ENCODE measurements at regions not wholly inside any gene's neighbourhood (a gene's known extent, or its start where the extent isn't known, plus 50 kb on each side); places are given as distances from the start of the nearest gene placed in this dataset.

DNA sequence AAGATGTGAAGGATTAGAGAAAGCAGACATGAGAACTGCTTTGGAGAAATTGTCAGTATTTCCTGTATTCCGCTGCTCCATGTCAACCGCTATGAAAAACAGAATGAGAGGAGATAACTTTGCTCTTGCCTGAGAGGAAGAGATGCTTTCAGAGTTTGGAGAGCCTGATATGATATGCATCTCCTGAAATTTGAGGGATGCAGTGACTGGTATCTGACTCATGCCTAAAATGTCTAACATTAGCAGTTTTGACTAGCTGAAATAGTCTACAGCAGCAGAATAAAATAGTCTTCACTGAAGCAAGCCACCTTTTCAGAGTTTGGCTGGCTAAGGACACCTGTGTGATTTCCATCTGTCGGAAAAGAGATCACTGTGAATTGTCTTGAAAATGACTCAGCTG, 165.8 kb upstream of the LRRC7 start:
- Histone ChIP-seq H3K79me2 (replicated peaks; ENCODE audit: insufficient read depth, low read length) (no peaks in the 10 kb centered on the region), H3K36me3 (ENCODE audit: insufficient read depth, low read length) (no peaks in the 10 kb centered on the region), H3K27me3 (ENCODE audit: insufficient read depth, low read depth, low read length) (no peaks in the 10 kb centered on the region), H2AFZ (ENCODE audit: low read depth, low read length) (no peak overlapping the region), H3K9me2 (ENCODE audit: insufficient read depth, low read length) (peaks cover 5% of the 10 kb centered on the region), H3K4me3 (ENCODE audit: low read length) (no peak overlapping the region), H4K20me1 (ENCODE audit: insufficient read depth) (no peaks in the 10 kb centered on the region), H3K27ac (ENCODE audit: low read length) (no peak overlapping the region), H3K9me3 (ENCODE audit: low read length) (no peaks in the 10 kb centered on the region), H3F3A (ENCODE audit: insufficient read depth, low read length, poor library complexity, severe bottlenecking) (no peaks in the 10 kb centered on the region), H3K4me2 (ENCODE audit: low read length) (no peak overlapping the region), H3K9ac (ENCODE audit: low read length) (no peak overlapping the region)
- TF ChIP-seq, protein P1, sequence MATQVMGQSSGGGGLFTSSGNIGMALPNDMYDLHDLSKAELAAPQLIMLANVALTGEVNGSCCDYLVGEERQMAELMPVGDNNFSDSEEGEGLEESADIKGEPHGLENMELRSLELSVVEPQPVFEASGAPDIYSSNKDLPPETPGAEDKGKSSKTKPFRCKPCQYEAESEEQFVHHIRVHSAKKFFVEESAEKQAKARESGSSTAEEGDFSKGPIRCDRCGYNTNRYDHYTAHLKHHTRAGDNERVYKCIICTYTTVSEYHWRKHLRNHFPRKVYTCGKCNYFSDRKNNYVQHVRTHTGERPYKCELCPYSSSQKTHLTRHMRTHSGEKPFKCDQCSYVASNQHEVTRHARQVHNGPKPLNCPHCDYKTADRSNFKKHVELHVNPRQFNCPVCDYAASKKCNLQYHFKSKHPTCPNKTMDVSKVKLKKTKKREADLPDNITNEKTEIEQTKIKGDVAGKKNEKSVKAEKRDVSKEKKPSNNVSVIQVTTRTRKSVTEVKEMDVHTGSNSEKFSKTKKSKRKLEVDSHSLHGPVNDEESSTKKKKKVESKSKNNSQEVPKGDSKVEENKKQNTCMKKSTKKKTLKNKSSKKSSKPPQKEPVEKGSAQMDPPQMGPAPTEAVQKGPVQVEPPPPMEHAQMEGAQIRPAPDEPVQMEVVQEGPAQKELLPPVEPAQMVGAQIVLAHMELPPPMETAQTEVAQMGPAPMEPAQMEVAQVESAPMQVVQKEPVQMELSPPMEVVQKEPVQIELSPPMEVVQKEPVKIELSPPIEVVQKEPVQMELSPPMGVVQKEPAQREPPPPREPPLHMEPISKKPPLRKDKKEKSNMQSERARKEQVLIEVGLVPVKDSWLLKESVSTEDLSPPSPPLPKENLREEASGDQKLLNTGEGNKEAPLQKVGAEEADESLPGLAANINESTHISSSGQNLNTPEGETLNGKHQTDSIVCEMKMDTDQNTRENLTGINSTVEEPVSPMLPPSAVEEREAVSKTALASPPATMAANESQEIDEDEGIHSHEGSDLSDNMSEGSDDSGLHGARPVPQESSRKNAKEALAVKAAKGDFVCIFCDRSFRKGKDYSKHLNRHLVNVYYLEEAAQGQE (IDR thresholded peaks at IDR 0.05; ENCODE audit: borderline replicate concordance): no peak
- TF ChIP-seq MXI1 (conservative IDR thresholded peaks at IDR 0.05; ENCODE audit: poor library complexity, severe bottlenecking): no peak
- no peak for TF ChIP-seq RAD21 (conservative IDR thresholded peaks at IDR 0.05)
- TF ChIP-seq, protein P2, sequence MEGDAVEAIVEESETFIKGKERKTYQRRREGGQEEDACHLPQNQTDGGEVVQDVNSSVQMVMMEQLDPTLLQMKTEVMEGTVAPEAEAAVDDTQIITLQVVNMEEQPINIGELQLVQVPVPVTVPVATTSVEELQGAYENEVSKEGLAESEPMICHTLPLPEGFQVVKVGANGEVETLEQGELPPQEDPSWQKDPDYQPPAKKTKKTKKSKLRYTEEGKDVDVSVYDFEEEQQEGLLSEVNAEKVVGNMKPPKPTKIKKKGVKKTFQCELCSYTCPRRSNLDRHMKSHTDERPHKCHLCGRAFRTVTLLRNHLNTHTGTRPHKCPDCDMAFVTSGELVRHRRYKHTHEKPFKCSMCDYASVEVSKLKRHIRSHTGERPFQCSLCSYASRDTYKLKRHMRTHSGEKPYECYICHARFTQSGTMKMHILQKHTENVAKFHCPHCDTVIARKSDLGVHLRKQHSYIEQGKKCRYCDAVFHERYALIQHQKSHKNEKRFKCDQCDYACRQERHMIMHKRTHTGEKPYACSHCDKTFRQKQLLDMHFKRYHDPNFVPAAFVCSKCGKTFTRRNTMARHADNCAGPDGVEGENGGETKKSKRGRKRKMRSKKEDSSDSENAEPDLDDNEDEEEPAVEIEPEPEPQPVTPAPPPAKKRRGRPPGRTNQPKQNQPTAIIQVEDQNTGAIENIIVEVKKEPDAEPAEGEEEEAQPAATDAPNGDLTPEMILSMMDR (IDR thresholded peaks at IDR 0.05; ENCODE audit: poor library complexity, severe bottlenecking): no peak

DNA sequence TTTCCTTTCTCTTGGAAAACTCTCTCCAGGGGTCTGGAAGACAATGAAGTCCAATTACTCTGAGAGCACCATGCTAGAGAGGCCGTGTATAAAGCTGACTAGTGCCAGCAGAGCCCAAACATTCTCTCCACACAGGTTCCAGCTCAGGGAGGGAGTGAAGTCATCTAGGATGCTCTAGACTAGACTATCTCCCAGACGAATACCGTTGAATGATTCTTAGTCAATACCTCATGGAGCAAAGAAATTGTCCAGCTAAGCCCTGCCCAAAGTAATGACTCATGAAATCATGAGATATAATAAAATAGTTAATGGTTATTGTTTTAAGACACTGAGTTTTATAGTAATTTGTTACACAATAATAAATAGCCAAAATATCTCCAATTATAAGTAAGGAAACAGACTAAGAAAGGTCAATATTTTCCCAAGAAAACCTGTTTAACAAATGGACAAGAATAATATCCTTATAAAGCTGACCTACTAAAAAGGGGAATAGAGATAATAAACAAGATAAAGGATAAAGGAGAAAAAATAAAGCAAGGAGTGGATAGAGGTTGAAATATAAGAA, 163.9 kb upstream of the LRRC7 start:
- Histone ChIP-seq H3K79me2 (replicated peaks; ENCODE audit: insufficient read depth, low read length) (no peaks in the 10 kb centered on the region), H3K9ac (ENCODE audit: low read length) (no peak overlapping the region), H4K20me1 (ENCODE audit: insufficient read depth) (no peaks in the 10 kb centered on the region), H2AFZ (ENCODE audit: low read depth, low read length) (no peak overlapping the region), H3K9me2 (ENCODE audit: insufficient read depth, low read length) (peaks cover 5% of the 10 kb centered on the region), H3K4me2 (ENCODE audit: low read length) (no peak overlapping the region), H3K4me3 (ENCODE audit: low read length) (no peak overlapping the region), H3K27ac (ENCODE audit: low read length) (no peak overlapping the region), H3K9me3 (ENCODE audit: low read length) (no peaks in the 10 kb centered on the region), H3K27me3 (ENCODE audit: insufficient read depth, low read depth, low read length) (no peaks in the 10 kb centered on the region), H3K36me3 (ENCODE audit: insufficient read depth, low read length) (no peaks in the 10 kb centered on the region), H3F3A (ENCODE audit: insufficient read depth, low read length, poor library complexity, severe bottlenecking) (no peaks in the 10 kb centered on the region)
- no peak for TF ChIP-seq SMC3 (conservative IDR thresholded peaks at IDR 0.05; ENCODE audit: poor library complexity)
- TF ChIP-seq, protein P1 (IDR thresholded peaks at IDR 0.05; ENCODE audit: borderline replicate concordance): peak; percentile 40
